PC-3 (cell line): ENCODE measurements at regions not wholly inside any gene's neighbourhood (a gene's known extent, or its start where the extent isn't known, plus 50 kb on each side); places are given as distances from the start of the nearest gene placed in this dataset.

Source experiments
- ATAC-seq: fragments of 200-7000 bp; cut with Tn5 transposase; 2 replicates; pipeline ENCODE4 v1.9.1; 2020; ENCODE audit warnings: mild to moderate bottlenecking, moderate library complexity
- BruUV-seq: library from RNA; stranded (reverse); fragments of 400-500 nt; replicated peaks from 2 replicates; lab custom pipeline; 2021; lab: Mats Ljungman, UMichigan
- CTCF ChIA-PET: fragments of 300-600 bp; sonication (Branson Sonifier 250); formaldehyde crosslinking; loops from one replicate; lab custom pipeline; 2022; ENCODE audit warnings: antibody characterized with exemption; lab: Charles Lee
- POLR2A ChIA-PET: fragments of 300-600 bp; sonication (Branson Sonifier 250); formaldehyde crosslinking; loops from one replicate; lab custom pipeline; 2022; ENCODE audit warnings: antibody characterized with exemption; ENCODE audit not compliant: unreplicated experiment; lab: Charles Lee
- DNase-seq: peaks from one replicate; pipeline ENCODE4 v3.0.0-alpha.2; 2015
- H2AFZ ChIP-seq: fragments of 300-600 bp; sonication (generic); 2 replicates; pipeline ENCODE4 v1.6.0; 2016; ENCODE audit warnings: antibody characterized with exemption, low read length
- H3F3A ChIP-seq: fragments of 300-600 bp; sonication (generic); one replicate; pipeline ENCODE4 v1.6.0; 2017; ENCODE audit warnings: antibody characterized with exemption, low read length, control low read depth, mild to moderate bottlenecking; ENCODE audit not compliant: unreplicated experiment
- H3K27ac ChIP-seq: fragments of 300-600 bp; sonication (generic); 2 replicates; pipeline ENCODE4 v1.5.1; 2016; ENCODE audit warnings: mild to moderate bottlenecking, low read length
- H3K27me3 ChIP-seq: fragments of 300-600 bp; sonication (generic); 2 replicates; pipeline ENCODE4 v1.6.1; 2016; ENCODE audit warnings: low read length, mixed read lengths
- H3K36me3 ChIP-seq: fragments of 300-600 bp; sonication (generic); 2 replicates; pipeline ENCODE4 v1.6.1; 2016; ENCODE audit warnings: low read depth, mixed run types, low read length, mixed read lengths
- H3K4me1 ChIP-seq: fragments of 300-600 bp; sonication (generic); 2 replicates; pipeline ENCODE4 v1.5.1; 2016; ENCODE audit warnings: low read length; ENCODE audit not compliant: insufficient read depth
- H3K4me2 ChIP-seq: fragments of 300-600 bp; sonication (generic); 2 replicates; pipeline ENCODE4 v1.6.0; 2016; ENCODE audit warnings: low read length
- H3K4me3 ChIP-seq: fragments of 300-600 bp; sonication (generic); 2 replicates; pipeline ENCODE4 v1.5.1; 2016; ENCODE audit warnings: mild to moderate bottlenecking, low read length, mixed read lengths
- H3K79me2 ChIP-seq: fragments of 300-600 bp; sonication (generic); 2 replicates; pipeline ENCODE4 v1.6.1; 2017; ENCODE audit warnings: low read length, mixed read lengths
- H3K9ac ChIP-seq: fragments of 300-600 bp; sonication (generic); 2 replicates; pipeline ENCODE4 v1.6.0; 2016; ENCODE audit warnings: mild to moderate bottlenecking, low read length
- H3K9me2 ChIP-seq: fragments of 300-600 bp; sonication (generic); replicated peaks from 2 replicates; pipeline ENCODE4 v1.6.1; 2016; ENCODE audit warnings: mixed run types, low read length, mixed read lengths
- H3K9me3 ChIP-seq: fragments of 300-600 bp; sonication (generic); 2 replicates; pipeline ENCODE4 v1.6.1; 2016; ENCODE audit warnings: low read length, mixed read lengths
- H4K20me1 ChIP-seq: fragments of 300-600 bp; sonication (generic); 2 replicates; pipeline ENCODE4 v1.6.1; 2016; ENCODE audit warnings: low read length, mixed read lengths
- CTCF ChIP-seq: fragments of 300-600 bp; sonication (generic); conservative IDR thresholded peaks from 2 replicates; pipeline ENCODE4 v1.5.1; 2017; ENCODE audit warnings: antibody characterized with exemption, low read depth, mild to moderate bottlenecking, low read length
- EZH2 ChIP-seq: fragments of 300-600 bp; sonication (generic); IDR thresholded peaks from one replicate; pipeline ENCODE4 v1.6.1; 2017; ENCODE audit warnings: antibody characterized with exemption, mild to moderate bottlenecking, low read length; ENCODE audit not compliant: unreplicated experiment
- EZH2phosphoT487 ChIP-seq: fragments of 300-600 bp; sonication (generic); IDR thresholded peaks from 2 replicates; pipeline ENCODE4 v1.6.1; 2018; ENCODE audit warnings: mild to moderate bottlenecking, antibody characterized with exemption, low read length, borderline replicate concordance
- intact Hi-C: fragments of 100-400 bp; cut with micrococcal nuclease; formaldehyde crosslinking; loops from 2 replicates; pipeline ENCODE4 v1.9.0; 2023

GRCh38 chr5:8005416-8005815 lies 136.5 kb downstream of the MTRR start:
- no TSS peak for BruUV-seq
- H3K27me3 ChIP-seq = peaks cover 15% of the 10 kb centered on the region
- no peak overlapping the region for H3K4me3 ChIP-seq
- no peaks in the 10 kb centered on the region for H3K9me2 ChIP-seq
- no peaks in the 10 kb centered on the region for H3K79me2 ChIP-seq
- H3K9ac ChIP-seq = no peak overlapping the region
- H3K27ac ChIP-seq = no peak overlapping the region
- no peak for DNase-seq
- no peak overlapping the region for H3K4me2 ChIP-seq
- H4K20me1 ChIP-seq = no peaks in the 10 kb centered on the region
- ChIA-PET POLR2A (no interaction called here), CTCF (no interaction called here)
- intact Hi-C loops = no loop called here
- no peaks in the 10 kb centered on the region for H3K36me3 ChIP-seq
- TF ChIP-seq CTCF (no peak), EZH2 (no peak), EZH2phosphoT487 (no peak)
- no peak for ATAC-seq
- 0 out of 2 replicates have a peak, but pooled peaks cover 7% of the 10 kb centered on the region for H3K9me3 ChIP-seq
- no peaks in the 10 kb centered on the region for H3K4me1 ChIP-seq
- no peak overlapping the region for H2AFZ ChIP-seq
- no peaks in the 10 kb centered on the region for H3F3A ChIP-seq

- Histone ChIP-seq H3K27ac (no peak overlapping the region), H3K9ac (no peak overlapping the region), H3K4me1 (no peaks in the 10 kb centered on the region), H3K9me2 (no peaks in the 10 kb centered on the region), H3K36me3 (no peaks in the 10 kb centered on the region), H3K4me3 (no peak overlapping the region), H2AFZ (no peak overlapping the region), H3K4me2 (no peak overlapping the region), H4K20me1 (no peaks in the 10 kb centered on the region), H3K9me3 (no peaks in the 10 kb centered on the region), H3K79me2 (no peaks in the 10 kb centered on the region), H3F3A (no peaks in the 10 kb centered on the region), H3K27me3 (peaks cover 33% of the 10 kb centered on the region)
- no peak for ATAC-seq
- DNase-seq = no peak
- TF ChIP-seq EZH2 (no peak), EZH2phosphoT487 (no peak), CTCF (no peak)
- ChIA-PET CTCF (interaction anchor here (0.6 kb wide), 1 partner anchor 125 kb away, joined by 3 read pairs; no protein-coding TSS in a partner anchor), POLR2A (no interaction called here)
- intact Hi-C loops = no loop called here
- BruUV-seq = no TSS peak
Measured at GRCh38 chr5:8012131-8012977, 143.4 kb downstream of the MTRR start.
